ENCODE measurements at regions not wholly inside any gene's neighbourhood (a gene's known extent, or its start where the extent isn't known, plus 50 kb on each side); places are given as distances from the start of the nearest gene placed in this dataset.

DNA sequence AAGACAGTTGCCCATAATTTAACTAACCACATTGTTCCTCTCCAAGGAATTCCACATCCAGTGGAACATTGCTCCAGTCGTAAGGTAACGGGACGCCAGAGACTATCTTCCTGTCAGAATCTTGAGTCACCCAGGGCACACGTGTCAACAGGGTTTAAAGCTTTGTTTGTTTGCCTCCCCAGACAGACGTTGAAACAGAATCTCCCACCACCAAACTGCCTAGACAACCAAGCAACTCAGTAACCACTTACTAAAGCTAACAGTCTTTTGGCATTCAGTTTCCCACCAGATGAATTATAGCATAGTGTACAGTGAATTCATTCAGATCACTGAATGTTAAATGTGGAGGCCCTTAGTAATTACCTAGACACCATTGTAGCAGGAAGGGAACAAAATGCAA lies 439.5 kb downstream of the PLPP3 start:
- intact Hi-C loops (cut with DNase I; ENCODE audit: low total_unique reads) = no loop called here
- TF ChIP-seq CTCF (IDR thresholded peaks at IDR 0.05) (no peak), POLR2A (IDR thresholded peaks at IDR 0.05) (no peak)
- Histone ChIP-seq H3K36me3 (ENCODE audit: low read depth, missing control alignments) (no peaks in the 10 kb centered on the region), H3K27me3 (no peaks in the 10 kb centered on the region), H3K9me3 (no peaks in the 10 kb centered on the region), H3K27ac (no peak overlapping the region), H3K4me3 (no peak overlapping the region), H3K4me1 (no peaks in the 10 kb centered on the region)
- 87 to 97% methylated on average over 5 of the region's 5 CpGs for WGBS, 2 donors
- no peak for DNase-seq

- Histone ChIP-seq H3K9me3 (no peaks in the 10 kb centered on the region), H3K36me3 (ENCODE audit: low read depth, missing control alignments) (no peaks in the 10 kb centered on the region), H3K4me3 (no peak overlapping the region), H3K27ac (no peak overlapping the region), H3K27me3 (no peaks in the 10 kb centered on the region), H3K4me1 (no peaks in the 10 kb centered on the region)
- intact Hi-C loops (cut with DNase I; ENCODE audit: low total_unique reads) = no loop called here
- WGBS, 2 donors = 59 to 64% methylated on average over 5 of the region's 5 CpGs
- DNase-seq = no peak
- TF ChIP-seq CTCF (IDR thresholded peaks at IDR 0.05) (no peak), POLR2A (IDR thresholded peaks at IDR 0.05) (no peak)
These were observed 441.6 kb downstream of the PLPP3 start for GRCh38 chr1:56137521-56138505.

DNA sequence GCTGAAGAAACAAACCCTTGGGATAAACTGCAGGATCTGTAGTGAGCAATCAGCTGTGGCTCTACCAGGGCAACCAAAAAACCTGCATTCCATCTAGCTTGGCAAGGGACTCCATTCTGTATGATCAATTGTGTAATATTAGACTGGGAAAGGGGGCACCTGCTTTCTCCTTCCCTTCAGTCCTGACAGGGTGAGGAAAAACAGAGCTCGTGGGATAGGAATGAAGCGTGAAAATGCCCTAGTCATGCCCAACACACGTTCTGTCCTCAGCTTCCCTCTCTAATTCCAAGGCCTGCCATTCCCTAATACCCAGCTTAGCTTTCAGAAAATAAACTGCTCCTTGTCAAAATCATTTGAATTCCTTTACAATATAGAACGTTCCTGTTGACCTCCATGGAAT lies 442.3 kb downstream of the PLPP3 start:
- H3K27ac ChIP-seq = no peak overlapping the region
- intact Hi-C loops (cut with DNase I; ENCODE audit: low total_unique reads) = no loop called here
- WGBS, 2 donors = 89 to 92% methylated on average over 4 of the region's 4 CpGs

DNA sequence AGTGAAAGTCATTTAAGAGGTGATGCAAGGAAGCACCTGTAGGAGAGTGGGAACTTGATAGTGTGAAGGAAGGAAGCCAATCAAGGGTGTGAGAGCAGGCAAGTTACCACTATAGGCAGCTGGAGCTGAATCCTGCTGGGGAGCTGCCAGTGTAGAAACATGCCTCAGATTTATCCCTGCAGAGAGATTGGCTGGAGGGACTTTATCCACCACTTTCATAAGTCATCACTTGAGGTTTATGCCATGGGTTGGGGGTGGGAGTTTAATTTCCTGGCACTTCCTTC lies 443.6 kb downstream of the PLPP3 start:
- H3K9me3 ChIP-seq = no peaks in the 10 kb centered on the region
- peaks cover 3% of the 10 kb centered on the region for H3K4me1 ChIP-seq
- H3K27ac ChIP-seq = no peak overlapping the region
- intact Hi-C loops (cut with DNase I; ENCODE audit: low total_unique reads) = no loop called here
- H3K27me3 ChIP-seq = no peaks in the 10 kb centered on the region
- TF ChIP-seq POLR2A (IDR thresholded peaks at IDR 0.05) (no peak), CTCF (IDR thresholded peaks at IDR 0.05) (no peak)
- no peaks in the 10 kb centered on the region for H3K36me3 ChIP-seq (ENCODE audit: low read depth, missing control alignments)
- no peak overlapping the region for H3K4me3 ChIP-seq
- DNase-seq = no peak

More for the DNA sequence above, 442.3 kb downstream of the PLPP3 start:
- Histone ChIP-seq H3K36me3 (ENCODE audit: low read depth, missing control alignments) (no peaks in the 10 kb centered on the region), H3K4me1 (peaks cover 3% of the 10 kb centered on the region), H3K27me3 (no peaks in the 10 kb centered on the region), H3K4me3 (no peak overlapping the region), H3K9me3 (no peaks in the 10 kb centered on the region)
- TF ChIP-seq POLR2A (IDR thresholded peaks at IDR 0.05) (no peak), CTCF (IDR thresholded peaks at IDR 0.05) (no peak)
- DNase-seq = no peak

Data from testis (tissue), 2 donors.